ENCODE measurements at regions not wholly inside any gene's neighbourhood (a gene's known extent, or its start where the extent isn't known, plus 50 kb on each side); places are given as distances from the start of the nearest gene placed in this dataset.

- 0% methylated on average over 3 of the region's 3 CpGs for WGBS (ENCODE audit: insufficient coverage, insufficient replicate concordance, low lambda C conversion rate, missing lambda C conversion rate)
- ChIA-PET SMC1A (ENCODE audit: uncharacterized antibody, unreplicated experiment) (interaction anchor here (0.6 kb wide), 1 partner anchor 73 kb away, joined by 3 read pairs; no protein-coding TSS in a partner anchor), RAD21 (ENCODE audit: unreplicated experiment) (no interaction called here), POLR2A (interaction anchor here (0.7 kb wide), 1 partner anchor 862 kb away, joined by 8 read pairs; no protein-coding TSS in a partner anchor), CTCF (no interaction called here)
- TF ChIP-seq RB1 (IDR thresholded peaks at IDR 0.05; ENCODE audit: borderline replicate concordance) (no peak), JUND (IDR thresholded peaks at IDR 0.05; ENCODE audit: low read depth, low read length) (no peak), TCF7 (IDR thresholded peaks at IDR 0.05; ENCODE audit: borderline replicate concordance) (no peak), SRF (IDR thresholded peaks at IDR 0.05; ENCODE audit: low read depth in 2 of 2, low read length in 2 of 2) (no peak), RELB (IDR thresholded peaks at IDR 0.05; ENCODE audit: low read depth) (no peak), ZNF622 (IDR thresholded peaks at IDR 0.05) (no peak), NFYA (IDR thresholded peaks at IDR 0.05; ENCODE audit: borderline replicate concordance, low read depth, low read length) (no peak), MTA2 (IDR thresholded peaks at IDR 0.05; ENCODE audit: low read depth) (no peak), CBFB (IDR thresholded peaks at IDR 0.05; ENCODE audit: low read depth) (no peak), RBBP5 (conservative IDR thresholded peaks at IDR 0.05) (no peak), LARP7 (IDR thresholded peaks at IDR 0.05) (no peak), MYC (IDR thresholded peaks at IDR 0.05; ENCODE audit: insufficient read depth, insufficient read length, insufficient replicate concordance, low read length, severe bottlenecking) (no peak), HDAC2 (IDR thresholded peaks at IDR 0.05) (no peak), HDAC6 (IDR thresholded peaks at IDR 0.05; ENCODE audit: unreplicated experiment) (no peak), MEF2A (IDR thresholded peaks at IDR 0.05; ENCODE audit: insufficient read depth, low read depth, low read length) (no peak), NR2F1 (conservative IDR thresholded peaks at IDR 0.05) (no peak)
- TF ChIP-seq, protein P1, sequence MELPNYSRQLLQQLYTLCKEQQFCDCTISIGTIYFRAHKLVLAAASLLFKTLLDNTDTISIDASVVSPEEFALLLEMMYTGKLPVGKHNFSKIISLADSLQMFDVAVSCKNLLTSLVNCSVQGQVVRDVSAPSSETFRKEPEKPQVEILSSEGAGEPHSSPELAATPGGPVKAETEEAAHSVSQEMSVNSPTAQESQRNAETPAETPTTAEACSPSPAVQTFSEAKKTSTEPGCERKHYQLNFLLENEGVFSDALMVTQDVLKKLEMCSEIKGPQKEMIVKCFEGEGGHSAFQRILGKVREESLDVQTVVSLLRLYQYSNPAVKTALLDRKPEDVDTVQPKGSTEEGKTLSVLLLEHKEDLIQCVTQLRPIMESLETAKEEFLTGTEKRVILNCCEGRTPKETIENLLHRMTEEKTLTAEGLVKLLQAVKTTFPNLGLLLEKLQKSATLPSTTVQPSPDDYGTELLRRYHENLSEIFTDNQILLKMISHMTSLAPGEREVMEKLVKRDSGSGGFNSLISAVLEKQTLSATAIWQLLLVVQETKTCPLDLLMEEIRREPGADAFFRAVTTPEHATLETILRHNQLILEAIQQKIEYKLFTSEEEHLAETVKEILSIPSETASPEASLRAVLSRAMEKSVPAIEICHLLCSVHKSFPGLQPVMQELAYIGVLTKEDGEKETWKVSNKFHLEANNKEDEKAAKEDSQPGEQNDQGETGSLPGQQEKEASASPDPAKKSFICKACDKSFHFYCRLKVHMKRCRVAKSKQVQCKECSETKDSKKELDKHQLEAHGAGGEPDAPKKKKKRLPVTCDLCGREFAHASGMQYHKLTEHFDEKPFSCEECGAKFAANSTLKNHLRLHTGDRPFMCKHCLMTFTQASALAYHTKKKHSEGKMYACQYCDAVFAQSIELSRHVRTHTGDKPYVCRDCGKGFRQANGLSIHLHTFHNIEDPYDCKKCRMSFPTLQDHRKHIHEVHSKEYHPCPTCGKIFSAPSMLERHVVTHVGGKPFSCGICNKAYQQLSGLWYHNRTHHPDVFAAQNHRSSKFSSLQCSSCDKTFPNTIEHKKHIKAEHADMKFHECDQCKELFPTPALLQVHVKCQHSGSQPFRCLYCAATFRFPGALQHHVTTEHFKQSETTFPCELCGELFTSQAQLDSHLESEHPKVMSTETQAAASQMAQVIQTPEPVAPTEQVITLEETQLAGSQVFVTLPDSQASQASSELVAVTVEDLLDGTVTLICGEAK (IDR thresholded peaks at IDR 0.05; ENCODE audit: borderline replicate concordance) = no peak
- Histone ChIP-seq H4K20me1 (ENCODE audit: control insufficient read depth, insufficient read depth) (no peaks in the 10 kb centered on the region), H3K4me2 (ENCODE audit: control insufficient read depth, insufficient read depth) (peak overlapping the region; percentile 22; the same call in 1 of the 2 replicates), H3K79me2 (ENCODE audit: control insufficient read depth, insufficient read depth, low read length) (no peaks in the 10 kb centered on the region), H2AFZ (ENCODE audit: control insufficient read depth, low read depth, low read length) (no peak overlapping the region), H3K9me3 (replicated peaks; ENCODE audit: control insufficient read depth, insufficient read depth, low read length) (no peaks in the 10 kb centered on the region), H3K4me1 (ENCODE audit: control insufficient read depth, insufficient read depth, low read length) (no peaks in the 10 kb centered on the region), H3K27ac (ENCODE audit: control insufficient read depth, insufficient read depth) (no peak overlapping the region), H3K4me3 (no peak overlapping the region), H3K9ac (ENCODE audit: control insufficient read depth, insufficient read depth, low read length) (no peak overlapping the region), H3K27me3 (replicated peaks in 1 of 2; ENCODE audit: control insufficient read depth in 2 of 2, insufficient read depth in 2 of 2, low read length in 1 of 2) (no peaks in the 10 kb centered on the region), H3K36me3 (ENCODE audit: control insufficient read depth in 2 of 2, insufficient read depth in 2 of 2, low read length in 1 of 2) (no peaks in the 10 kb centered on the region)
- no TSS peak for BruUV-seq (replicated peaks)
- peak; percentile 96 for ATAC-seq
- DNase-seq (ENCODE audit: low read depth, low spot score) = peak; percentile 27
- intact Hi-C loops (cut with micrococcal nuclease; ENCODE audit: unreplicated experiment) (no loop called here), in situ Hi-C loops (cut with MboI) (no loop called here)
- peak; percentile 47 for FAIRE-seq
Measured at GRCh38 chr16:20175358-20175757, 101.7 kb upstream of the GPR139 start.

All from GM12878 (cell line).